ENCODE measurements at regions not wholly inside any gene's neighbourhood (a gene's known extent, or its start where the extent isn't known, plus 50 kb on each side); places are given as distances from the start of the nearest gene placed in this dataset.
"Not testable (repeated sequence)": the region's sequence is repeated elsewhere in the genome, so short reads cannot be mapped to it uniquely, and the experiment has no call there.

DNA sequence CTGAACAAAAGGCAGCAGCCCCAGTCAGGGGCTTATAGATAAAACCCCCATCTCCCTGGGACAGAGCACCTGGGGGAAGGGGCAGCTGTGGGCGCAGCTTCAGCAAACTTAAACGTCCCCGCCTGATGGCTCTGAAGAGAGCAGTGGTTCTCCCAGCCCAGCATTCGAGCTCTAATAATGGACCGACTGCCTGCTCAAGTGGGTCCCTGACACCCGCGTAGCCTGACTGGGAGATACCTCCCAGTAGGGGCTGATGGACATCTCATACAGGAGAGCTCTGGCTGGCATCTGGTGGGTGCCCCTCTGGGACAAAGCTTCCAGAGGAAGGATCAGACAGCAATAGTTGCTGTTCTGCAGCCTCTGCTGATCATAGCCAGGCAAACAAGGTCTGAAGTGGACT lies 172.1 kb downstream of the CRPPA start:
- not testable (repeated sequence) for H3K36me3 ChIP-seq; DNase-seq; H3K9me3 ChIP-seq (ENCODE audit: severe bottlenecking); H3K27me3 ChIP-seq (ENCODE audit: insufficient read depth, low read depth, severe bottlenecking); H3K27ac ChIP-seq; H3K4me3 ChIP-seq (ENCODE audit: low read depth, low read length)

DNA sequence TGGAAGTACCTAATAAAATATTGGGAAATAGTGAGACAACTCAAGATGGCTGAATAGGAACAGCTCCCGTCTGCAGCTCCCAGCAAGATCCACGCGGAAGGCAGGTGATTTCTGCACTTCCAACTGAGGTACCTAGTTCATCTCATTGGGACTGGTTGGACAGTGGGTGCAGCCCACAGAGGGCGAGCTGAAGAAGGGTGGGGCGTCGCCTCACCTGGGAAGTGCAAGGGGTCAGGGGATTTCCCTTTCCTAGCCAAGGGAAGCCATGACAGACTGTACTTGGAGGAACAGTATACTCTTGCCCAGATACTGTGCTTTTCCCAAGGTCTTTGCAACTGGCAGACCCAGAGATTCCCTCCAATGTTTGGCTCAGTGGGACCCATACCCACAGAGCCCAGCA lies 172.8 kb downstream of the CRPPA start:
- not testable (repeated sequence) for H3K4me3 ChIP-seq (ENCODE audit: low read depth, low read length); DNase-seq; H3K27ac ChIP-seq; H3K27me3 ChIP-seq (ENCODE audit: insufficient read depth, low read depth, severe bottlenecking); H3K9me3 ChIP-seq (ENCODE audit: severe bottlenecking); H3K36me3 ChIP-seq

DNA sequence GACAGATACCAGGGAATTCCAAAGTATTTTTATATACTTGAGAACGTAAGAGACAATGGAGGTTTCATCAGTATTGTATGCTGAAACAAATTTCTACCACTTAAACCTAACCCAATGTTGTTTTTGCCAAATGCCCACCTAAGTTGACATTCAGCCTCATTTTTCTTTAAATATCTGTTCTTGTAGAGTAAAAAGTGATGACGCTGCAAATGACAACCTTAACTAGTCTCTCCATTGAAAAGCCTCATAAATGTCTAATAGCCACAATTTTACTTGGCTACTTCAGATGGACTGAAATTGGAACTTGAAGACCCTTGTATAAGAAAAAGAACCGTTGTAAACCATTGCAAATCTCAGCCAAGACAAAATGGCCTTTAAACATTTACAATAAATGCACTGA lies 176.9 kb downstream of the CRPPA start:
- no peak for DNase-seq
- Histone ChIP-seq H3K36me3 (no peaks in the 10 kb centered on the region), H3K27ac (no peak overlapping the region), H3K9me3 (ENCODE audit: severe bottlenecking) (no peaks in the 10 kb centered on the region), H3K4me3 (ENCODE audit: low read depth, low read length) (no peak overlapping the region), H3K27me3 (ENCODE audit: insufficient read depth, low read depth, severe bottlenecking) (no peaks in the 10 kb centered on the region)
- TF ChIP-seq, protein P1, sequence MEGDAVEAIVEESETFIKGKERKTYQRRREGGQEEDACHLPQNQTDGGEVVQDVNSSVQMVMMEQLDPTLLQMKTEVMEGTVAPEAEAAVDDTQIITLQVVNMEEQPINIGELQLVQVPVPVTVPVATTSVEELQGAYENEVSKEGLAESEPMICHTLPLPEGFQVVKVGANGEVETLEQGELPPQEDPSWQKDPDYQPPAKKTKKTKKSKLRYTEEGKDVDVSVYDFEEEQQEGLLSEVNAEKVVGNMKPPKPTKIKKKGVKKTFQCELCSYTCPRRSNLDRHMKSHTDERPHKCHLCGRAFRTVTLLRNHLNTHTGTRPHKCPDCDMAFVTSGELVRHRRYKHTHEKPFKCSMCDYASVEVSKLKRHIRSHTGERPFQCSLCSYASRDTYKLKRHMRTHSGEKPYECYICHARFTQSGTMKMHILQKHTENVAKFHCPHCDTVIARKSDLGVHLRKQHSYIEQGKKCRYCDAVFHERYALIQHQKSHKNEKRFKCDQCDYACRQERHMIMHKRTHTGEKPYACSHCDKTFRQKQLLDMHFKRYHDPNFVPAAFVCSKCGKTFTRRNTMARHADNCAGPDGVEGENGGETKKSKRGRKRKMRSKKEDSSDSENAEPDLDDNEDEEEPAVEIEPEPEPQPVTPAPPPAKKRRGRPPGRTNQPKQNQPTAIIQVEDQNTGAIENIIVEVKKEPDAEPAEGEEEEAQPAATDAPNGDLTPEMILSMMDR (IDR thresholded peaks at IDR 0.05; ENCODE audit: low read depth, low read length), result no peak

DNA sequence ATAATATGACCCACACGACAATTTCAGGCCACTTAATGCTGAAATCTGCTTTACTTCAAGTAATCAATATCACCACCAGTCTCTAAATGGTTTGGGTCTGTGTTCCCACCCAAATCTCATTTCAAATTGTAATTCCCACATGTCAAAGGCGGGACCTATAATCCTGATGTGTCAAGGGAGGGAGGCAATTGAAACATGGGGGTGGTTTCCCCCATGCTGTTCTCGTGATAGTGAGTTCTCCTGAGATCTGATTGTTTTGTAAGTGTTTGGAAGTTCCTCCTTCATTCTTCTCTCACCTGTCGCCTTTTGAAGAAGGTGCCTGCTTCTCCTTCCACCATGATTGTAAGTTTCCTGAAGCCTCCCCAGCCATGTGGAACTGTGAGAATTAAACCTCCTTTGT lies 178.4 kb downstream of the CRPPA start:
- TF ChIP-seq, protein P1 (IDR thresholded peaks at IDR 0.05; ENCODE audit: low read depth, low read length), result no peak
- no peaks in the 10 kb centered on the region for H3K9me3 ChIP-seq (ENCODE audit: severe bottlenecking)
- no peak for DNase-seq
- H3K36me3 ChIP-seq, result no peaks in the 10 kb centered on the region
- no peaks in the 10 kb centered on the region for H3K27me3 ChIP-seq (ENCODE audit: insufficient read depth, low read depth, severe bottlenecking)
- H3K27ac ChIP-seq, result no peak overlapping the region
- no peak overlapping the region for H3K4me3 ChIP-seq (ENCODE audit: low read depth, low read length)

DNA sequence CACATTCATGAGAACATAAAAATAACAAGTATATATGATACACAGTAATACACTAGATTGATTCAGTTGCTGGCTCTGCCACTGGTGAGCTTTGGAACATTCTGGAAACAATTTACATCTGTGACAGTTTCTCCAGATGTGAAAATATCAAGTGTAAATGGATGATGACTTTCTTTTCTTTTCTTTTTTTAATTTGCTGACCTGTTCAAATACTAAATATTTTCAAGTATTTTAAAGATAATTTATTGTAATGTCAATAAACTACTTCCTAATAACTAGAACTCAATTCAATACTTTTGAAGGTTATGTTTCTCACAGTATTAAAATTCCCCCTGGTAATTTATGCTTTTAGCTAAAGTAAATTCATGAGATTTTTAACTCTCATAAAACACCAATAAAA lies 180.3 kb downstream of the CRPPA start:
- H3K9me3 ChIP-seq (ENCODE audit: severe bottlenecking), result no peaks in the 10 kb centered on the region
- H3K36me3 ChIP-seq, result no peaks in the 10 kb centered on the region
- H3K4me3 ChIP-seq (ENCODE audit: low read depth, low read length), result no peak overlapping the region
- DNase-seq, result no peak
- H3K27me3 ChIP-seq (ENCODE audit: insufficient read depth, low read depth, severe bottlenecking), result no peaks in the 10 kb centered on the region
- H3K27ac ChIP-seq, result no peak overlapping the region
- TF ChIP-seq, protein P1 (IDR thresholded peaks at IDR 0.05; ENCODE audit: low read depth, low read length), result no peak

DNA sequence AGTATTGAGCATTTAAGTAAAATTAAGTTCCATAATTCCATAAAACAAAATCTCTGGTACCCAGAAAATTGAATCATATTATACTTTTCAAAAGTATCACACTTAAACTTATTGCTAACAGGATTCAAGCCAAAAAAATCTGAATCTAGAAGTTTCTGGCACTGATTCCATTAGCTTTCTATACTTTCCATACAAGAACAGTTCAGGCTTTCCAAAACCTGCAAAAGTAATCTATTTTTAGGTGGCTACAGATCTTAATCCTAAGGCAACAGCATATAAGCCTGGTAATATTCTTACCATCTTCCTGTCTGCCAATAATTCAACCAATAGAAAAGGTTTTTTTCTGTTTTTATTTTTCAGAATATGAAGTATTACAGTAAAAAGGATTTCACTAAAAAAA lies 185.0 kb downstream of the CRPPA start:
- no peak overlapping the region for H3K27ac ChIP-seq
- H3K27me3 ChIP-seq (ENCODE audit: insufficient read depth, low read depth, severe bottlenecking), result no peaks in the 10 kb centered on the region
- no peaks in the 10 kb centered on the region for H3K9me3 ChIP-seq (ENCODE audit: severe bottlenecking)
- TF ChIP-seq, protein P1 (IDR thresholded peaks at IDR 0.05; ENCODE audit: low read depth, low read length), result no peak
- no peak overlapping the region for H3K4me3 ChIP-seq (ENCODE audit: low read depth, low read length)
- H3K36me3 ChIP-seq, result no peaks in the 10 kb centered on the region
- DNase-seq, result no peak

DNA sequence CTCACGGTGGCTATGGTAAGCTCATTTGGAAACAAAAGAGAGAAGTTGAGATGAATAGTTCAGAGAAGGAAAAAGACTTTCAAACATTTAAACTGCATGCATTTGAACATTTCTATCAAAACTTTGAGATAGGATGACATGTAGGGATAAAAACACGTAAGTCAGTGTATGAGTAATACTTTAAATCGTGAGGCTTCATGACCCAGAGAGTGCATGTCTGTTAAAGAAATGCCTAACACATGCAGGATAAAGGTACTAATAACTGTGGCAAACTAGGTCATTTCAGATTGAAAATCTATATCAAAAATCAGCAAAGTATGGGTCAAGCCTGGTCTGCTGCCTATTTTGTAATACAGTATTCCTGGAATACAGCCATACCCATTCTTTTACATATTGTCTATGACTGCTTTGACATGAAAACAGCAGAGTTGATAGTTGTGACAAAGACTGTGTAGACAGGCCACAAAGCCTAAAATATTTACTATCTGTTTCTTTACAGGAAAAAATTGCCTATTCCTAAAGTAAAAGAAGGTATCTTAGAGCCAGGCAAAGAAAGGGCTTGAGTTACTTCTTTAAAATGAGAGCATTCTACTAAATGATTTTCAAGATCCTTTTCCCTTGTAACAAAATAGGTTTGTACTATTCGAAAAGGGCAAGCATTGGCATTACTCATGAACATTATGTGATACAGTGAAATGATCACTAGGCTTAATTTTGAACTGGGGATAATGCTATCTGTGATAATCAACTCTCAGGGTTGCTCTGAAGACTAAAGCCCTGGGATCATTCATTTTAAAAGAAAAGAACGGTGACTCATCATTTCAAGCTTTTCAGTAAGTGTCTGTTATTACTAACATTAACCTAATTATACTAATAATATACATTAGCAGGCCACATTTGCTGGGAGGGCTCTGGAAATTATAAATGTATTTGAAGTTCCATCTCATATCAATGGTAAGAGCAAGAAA lies 185.9 kb downstream of the CRPPA start:
- Histone ChIP-seq H3K36me3 (no peaks in the 10 kb centered on the region), H3K27me3 (ENCODE audit: insufficient read depth, low read depth, severe bottlenecking) (no peaks in the 10 kb centered on the region), H3K4me3 (ENCODE audit: low read depth, low read length) (no peak overlapping the region), H3K27ac (no peak overlapping the region), H3K9me3 (ENCODE audit: severe bottlenecking) (peaks cover 5% of the 10 kb centered on the region)
- no peak for DNase-seq
- TF ChIP-seq, protein P1 (IDR thresholded peaks at IDR 0.05; ENCODE audit: low read depth, low read length), result no peak

Measured in WERI-Rb-1 (cell line).